Vagina (tissue), 2 donors: ENCODE measurements at regions not wholly inside any gene's neighbourhood (a gene's known extent, or its start where the extent isn't known, plus 50 kb on each side); places are given as distances from the start of the nearest gene placed in this dataset.

Experiments used
- POLR2A ChIP-seq, 2 donors: fragments of 450-650 bp; IDR thresholded peaks; one replicate each; pipeline ENCODE4 v1.6.1; 2017; ENCODE audit warnings: antibody characterized with exemption in 2 of 2, mild to moderate bottlenecking in 2 of 2, moderate library complexity in 2 of 2
- TF ChIP-seq, protein P1 (sequence below), 3 experiments: fragments of 450-650 bp in 2 of 3; fragments of 200-600 bp in 1 of 3; sonication (generic) in 1 of 3; IDR thresholded peaks; one replicate each; pipeline ENCODE4 v1.5.1; 2017 to 2019; ENCODE audit warnings: antibody characterized with exemption in 3 of 3, mild to moderate bottlenecking in 2 of 3, moderate library complexity in 2 of 3

DNA sequence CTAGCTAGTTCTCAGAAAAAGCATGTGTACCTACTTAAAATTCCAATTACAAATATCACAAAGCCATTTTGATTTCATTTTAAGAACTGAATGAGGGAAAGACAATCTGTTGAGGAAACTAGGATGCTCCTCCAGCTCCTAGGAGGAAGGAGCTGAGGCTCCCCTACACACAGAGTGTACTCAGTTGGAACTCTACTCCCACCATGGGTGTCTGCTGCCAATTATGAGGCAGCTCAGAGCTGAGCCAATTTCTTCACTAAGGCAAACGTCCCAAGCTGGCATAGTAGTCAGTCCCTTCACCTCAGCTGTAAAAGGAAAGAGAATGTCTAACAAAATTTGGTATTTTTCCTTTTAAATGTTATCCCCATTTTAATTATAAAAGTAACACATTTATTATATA, 300.0 kb upstream of the TRPC7 start:
- no peak for TF ChIP-seq POLR2A (IDR thresholded peaks at IDR 0.05)
- TF ChIP-seq, protein P1, sequence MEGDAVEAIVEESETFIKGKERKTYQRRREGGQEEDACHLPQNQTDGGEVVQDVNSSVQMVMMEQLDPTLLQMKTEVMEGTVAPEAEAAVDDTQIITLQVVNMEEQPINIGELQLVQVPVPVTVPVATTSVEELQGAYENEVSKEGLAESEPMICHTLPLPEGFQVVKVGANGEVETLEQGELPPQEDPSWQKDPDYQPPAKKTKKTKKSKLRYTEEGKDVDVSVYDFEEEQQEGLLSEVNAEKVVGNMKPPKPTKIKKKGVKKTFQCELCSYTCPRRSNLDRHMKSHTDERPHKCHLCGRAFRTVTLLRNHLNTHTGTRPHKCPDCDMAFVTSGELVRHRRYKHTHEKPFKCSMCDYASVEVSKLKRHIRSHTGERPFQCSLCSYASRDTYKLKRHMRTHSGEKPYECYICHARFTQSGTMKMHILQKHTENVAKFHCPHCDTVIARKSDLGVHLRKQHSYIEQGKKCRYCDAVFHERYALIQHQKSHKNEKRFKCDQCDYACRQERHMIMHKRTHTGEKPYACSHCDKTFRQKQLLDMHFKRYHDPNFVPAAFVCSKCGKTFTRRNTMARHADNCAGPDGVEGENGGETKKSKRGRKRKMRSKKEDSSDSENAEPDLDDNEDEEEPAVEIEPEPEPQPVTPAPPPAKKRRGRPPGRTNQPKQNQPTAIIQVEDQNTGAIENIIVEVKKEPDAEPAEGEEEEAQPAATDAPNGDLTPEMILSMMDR (IDR thresholded peaks at IDR 0.05) = no peak
